Lung (tissue), 11 donors: ENCODE measurements at regions not wholly inside any gene's neighbourhood (a gene's known extent, or its start where the extent isn't known, plus 50 kb on each side); places are given as distances from the start of the nearest gene placed in this dataset.
"Not testable (repeated sequence)": the region's sequence is repeated elsewhere in the genome, so short reads cannot be mapped to it uniquely, and the experiment has no call there.

ENCODE experiments used
- ATAC-seq: fragments of 200-7000 bp; cut with Tn5 transposase; one replicate; pipeline ENCODE4 v1.9.1; 2020; ENCODE audit warnings: moderate number of reproducible peaks; ENCODE audit not compliant: insufficient read depth, low FRiP score
- DNase-seq, 3 donors: peaks; one replicate each; pipeline ENCODE4 v3.0.0-alpha.2; 2013 to 2017
- H3K27ac ChIP-seq, 2 donors: one replicate each; pipeline ENCODE4 v1.5.1; 2013; ENCODE audit warnings: mild to moderate bottlenecking in 2 of 2, moderate library complexity in 2 of 2, control low read depth in 1 of 2, inconsistent platforms in 1 of 2, low read depth in 1 of 2, low read length in 1 of 2
- H3K27me3 ChIP-seq, 3 donors: one replicate each; pipeline ENCODE4 v1.5.1; 2013; ENCODE audit warnings: low read length in 2 of 3; ENCODE audit not compliant: control insufficient read depth in 3 of 3, insufficient read depth in 3 of 3
- H3K36me3 ChIP-seq, 4 donors: one replicate each; pipeline ENCODE4 v1.5.1; 2013; ENCODE audit warnings: low read length in 4 of 4, mild to moderate bottlenecking in 1 of 4, moderate library complexity in 1 of 4; ENCODE audit not compliant: control insufficient read depth in 4 of 4, insufficient read depth in 4 of 4
- H3K4me1 ChIP-seq, 5 donors: one replicate each; pipeline ENCODE4 v1.5.1; 2013; ENCODE audit warnings: low read length in 5 of 5, mild to moderate bottlenecking in 2 of 5, moderate library complexity in 1 of 5; ENCODE audit not compliant: control insufficient read depth in 5 of 5, insufficient read depth in 5 of 5
- H3K4me3 ChIP-seq: one replicate; pipeline ENCODE4 v1.5.1; 2013; ENCODE audit warnings: mild to moderate bottlenecking, control low read depth, moderate library complexity
- H3K9ac ChIP-seq, 2 donors: one replicate each; pipeline ENCODE4 v1.5.1; 2013; ENCODE audit warnings: low read length in 2 of 2, control low read depth in 1 of 2; ENCODE audit not compliant: insufficient read depth in 1 of 2
- H3K9me3 ChIP-seq, 4 donors: one replicate each; pipeline ENCODE4 v1.5.1; 2013; ENCODE audit warnings: low read length in 3 of 4, mild to moderate bottlenecking in 1 of 4, moderate library complexity in 1 of 4; ENCODE audit not compliant: control insufficient read depth in 4 of 4, insufficient read depth in 3 of 4
- CTCF ChIP-seq: IDR thresholded peaks from 2 replicates; pipeline ENCODE4 v1.5.1; 2012; ENCODE audit warnings: mild to moderate bottlenecking; ENCODE audit errors: control extremely low read depth, extremely low read depth
- WGBS, 2 donors: extraction: QIAGEN DNeasy Blood & Tissue Kit; methylation state at CpG; one replicate each; pipeline ENCODE4 v1.1.7; 2013; 5-methylcytosine and 5-hydroxymethylcytosine counted together
- donor health status: control.
- donor health status: control.
- donor health status: Bipolar disorder and iron deficiency.
- donor health status: healthy.
- donor health status: DM: yes; HTN: yes; CAD: no.

- no peak overlapping the region for H3K4me3 ChIP-seq
- ATAC-seq: no peak
- H3K27ac ChIP-seq: no peak overlapping the region
Measured at GRCh38 chr14:57060276-57060955, 208.3 kb downstream of the EXOC5 start.

DNA sequence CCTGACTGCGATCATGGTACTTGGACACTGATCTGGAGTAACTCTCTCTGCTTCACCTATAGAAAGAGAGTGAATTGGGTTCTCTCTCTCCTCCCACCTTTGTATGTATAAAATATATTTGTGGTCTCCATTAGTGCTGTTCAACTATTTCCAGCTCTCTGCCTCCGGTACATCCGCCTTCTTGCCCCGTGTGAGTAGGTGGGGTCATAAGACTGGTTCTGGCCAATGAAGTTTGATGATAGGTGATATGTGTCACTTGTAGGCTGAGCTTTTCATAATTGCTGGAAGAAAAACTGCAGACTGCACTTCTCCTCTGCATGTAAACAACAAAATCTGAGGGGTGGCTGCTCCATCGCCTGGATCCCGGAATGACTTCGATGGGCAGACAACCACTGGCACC, 210.4 kb downstream of the EXOC5 start:
- 77 to 80% methylated on average over 7 of the region's 7 CpGs for WGBS, 2 donors
- Histone ChIP-seq H3K36me3 (no peaks in the 10 kb centered on the region), H3K9me3 (no peaks in the 10 kb centered on the region), H3K4me1 (peaks cover 0 to 4% (median 0%) of the 10 kb centered on the region in 5 donors), H3K27ac (no peak overlapping the region), H3K9ac (no peak overlapping the region), H3K4me3 (no peak overlapping the region), H3K27me3 (no peaks in the 10 kb centered on the region)
- no peak for TF ChIP-seq CTCF
- ATAC-seq: no peak
- no peak for DNase-seq

More at GRCh38 chr14:57060276-57060955, 208.3 kb downstream of the EXOC5 start:
- no peak for TF ChIP-seq CTCF
- 56 to 70% methylated on average over 6 of the region's 6 CpGs for WGBS, 2 donors
- DNase-seq: peak in 1 of 3 donors; percentile 6
- Histone ChIP-seq H3K4me1 (peaks cover 0 to 4% (median 0%) of the 10 kb centered on the region in 5 donors), H3K9me3 (no peaks in the 10 kb centered on the region), H3K36me3 (no peaks in the 10 kb centered on the region), H3K9ac (no peak overlapping the region), H3K27me3 (no peaks in the 10 kb centered on the region)

GRCh38 chr14:57057803-57058202, 210.9 kb downstream of the EXOC5 start:
- Histone ChIP-seq H3K9ac (no peak overlapping the region), H3K27me3 (no peaks in the 10 kb centered on the region), H3K9me3 (no peaks in the 10 kb centered on the region), H3K36me3 (no peaks in the 10 kb centered on the region), H3K4me1 (peaks cover 0 to 4% (median 0%) of the 10 kb centered on the region in 5 donors), H3K27ac (no peak overlapping the region), H3K4me3 (no peak overlapping the region)
- DNase-seq (peak in 1 of 3 donors; percentile 4), ATAC-seq (no peak)
- 29 to 38% methylated on average over 4 of the region's 4 CpGs for WGBS, 2 donors
- TF ChIP-seq CTCF: no peak

- not testable (repeated sequence) for H3K4me3 ChIP-seq, H3K9me3 ChIP-seq, H3K4me1 ChIP-seq, ATAC-seq, H3K36me3 ChIP-seq, H3K27me3 ChIP-seq, H3K9ac ChIP-seq, DNase-seq, H3K27ac ChIP-seq
- WGBS, 2 donors: 92 to 95% methylated on average over 11 to 24 of the region's 24 CpGs
Measured at GRCh38 chr14:57056522-57056921, 212.2 kb downstream of the EXOC5 start.
